NCI-H2107 treated with DMSO at 0.1 percent for 48 hours (cell line): ENCODE measurements at regions not wholly inside any gene's neighbourhood (a gene's known extent, or its start where the extent isn't known, plus 50 kb on each side); places are given as distances from the start of the nearest gene placed in this dataset.

Source experiments
- DNase-seq: peaks from one replicate; lab custom pipeline; 2025; ENCODE audit not compliant: unreplicated experiment; lab: John Stamatoyannopoulos, UW

- DNase-seq: no peak
Observed at GRCh38 chr13:111893607-111894443, 173.1 kb upstream of the SOX1 start.

- DNase-seq: no peak
Observed at GRCh38 chr13:111895896-111896821, 170.8 kb upstream of the SOX1 start.

- DNase-seq: no peak
Observed at GRCh38 chr13:111897178-111897845, 169.6 kb upstream of the SOX1 start.

- no peak for DNase-seq
Observed at GRCh38 chr13:111897846-111898215, 169.1 kb upstream of the SOX1 start.

GRCh38 chr13:111898956-111899713 is 167.8 kb upstream of the SOX1 start:
- no peak for DNase-seq

- no peak for DNase-seq
Observed at GRCh38 chr13:111899714-111900389, 167.1 kb upstream of the SOX1 start.

GRCh38 chr13:111900390-111901131 is 166.4 kb upstream of the SOX1 start:
- DNase-seq: peak; percentile 87

GRCh38 chr13:111901267-111901915 is 165.6 kb upstream of the SOX1 start:
- no peak for DNase-seq

- no peak for DNase-seq
Observed at GRCh38 chr13:111902726-111903125, 164.2 kb upstream of the SOX1 start.

- no peak for DNase-seq
Observed at GRCh38 chr13:111903143-111903542, 163.8 kb upstream of the SOX1 start.

GRCh38 chr13:111904166-111904565 is 162.8 kb upstream of the SOX1 start:
- no peak for DNase-seq

GRCh38 chr13:111904701-111905608 is 162.0 kb upstream of the SOX1 start:
- DNase-seq: no peak

GRCh38 chr13:111905609-111905945 is 161.4 kb upstream of the SOX1 start:
- no peak for DNase-seq

- no peak for DNase-seq
Observed at GRCh38 chr13:111906306-111906705, 160.6 kb upstream of the SOX1 start.

GRCh38 chr13:111906816-111907215 is 160.1 kb upstream of the SOX1 start:
- no peak for DNase-seq

GRCh38 chr13:111907341-111907880 is 159.5 kb upstream of the SOX1 start:
- DNase-seq: no peak

GRCh38 chr13:111908361-111908760 is 158.6 kb upstream of the SOX1 start:
- no peak for DNase-seq

GRCh38 chr13:111908981-111909380 is 158.0 kb upstream of the SOX1 start:
- no peak for DNase-seq
